GM12892 (cell line): ENCODE measurements at regions not wholly inside any gene's neighbourhood (a gene's known extent, or its start where the extent isn't known, plus 50 kb on each side); places are given as distances from the start of the nearest gene placed in this dataset.

ENCODE experiments used
- POLR2A ChIP-seq: IDR thresholded peaks from 2 replicates; pipeline ENCODE4 v1.6.1; 2011; ENCODE audit warnings: low read depth, low read length, control low read depth
- POLR2AphosphoS5 ChIP-seq: IDR thresholded peaks from 2 replicates; pipeline ENCODE4 v1.6.1; 2011; ENCODE audit warnings: low read depth, low read length, control low read depth
- TAF1 ChIP-seq: IDR thresholded peaks from 2 replicates; pipeline ENCODE4 v1.6.1; 2011; ENCODE audit warnings: low read depth, mild to moderate bottlenecking, control low read depth, low read length, borderline replicate concordance

GRCh38 chrX:9222299-9222698 lies 188.4 kb upstream of the FAM9B start:
- TF ChIP-seq POLR2A (no peak), TAF1 (no peak), POLR2AphosphoS5 (no peak)
